CD14-positive monocyte (primary cell): ENCODE measurements at regions not wholly inside any gene's neighbourhood (a gene's known extent, or its start where the extent isn't known, plus 50 kb on each side); places are given as distances from the start of the nearest gene placed in this dataset.

Experiments used
- DNase-seq, 3 donors: peaks; one replicate each; pipeline ENCODE4 v3.0.0-alpha.2; 2011 to 2022
- H2AFZ ChIP-seq: 2 replicates; pipeline ENCODE4 v1.6.0; 2012; ENCODE audit warnings: mild to moderate bottlenecking, low read depth, low read length, inconsistent platforms; ENCODE audit not compliant: insufficient read depth, poor library complexity, severe bottlenecking
- H3K27ac ChIP-seq, 2 donors: 1 replicate in 1 of 2; 2 replicates in 1 of 2; pipeline ENCODE4 v1.5.1; 2012 to 2013; ENCODE audit warnings: low read length in 2 of 2, control low read depth in 1 of 2, inconsistent platforms in 1 of 2, low read depth in 1 of 2, mild to moderate bottlenecking in 1 of 2
- H3K27me3 ChIP-seq, 2 donors: one replicate each; pipeline versions ENCODE4 v1.6.0 to v1.6.1; 2011 to 2013; ENCODE audit warnings: low read length in 2 of 2; ENCODE audit not compliant: control insufficient read depth in 2 of 2, insufficient read depth in 2 of 2
- H3K36me3 ChIP-seq, 2 donors: replicated peaks in 1 of 2; 1 replicate in 1 of 2; 2 replicates in 1 of 2; pipeline versions ENCODE4 v1.5.1 to v1.6.1; 2012 to 2013; ENCODE audit warnings: low read length in 2 of 2, control low read depth in 1 of 2, inconsistent platforms in 1 of 2, mild to moderate bottlenecking in 1 of 2; ENCODE audit not compliant: insufficient read depth in 2 of 2, control insufficient read depth in 1 of 2
- H3K4me1 ChIP-seq, 2 donors: 1 replicate in 1 of 2; 2 replicates in 1 of 2; pipeline versions ENCODE4 v1.5.1 to v1.6.1; 2012 to 2013; ENCODE audit warnings: low read length in 2 of 2, control low read depth in 1 of 2, inconsistent platforms in 1 of 2, mild to moderate bottlenecking in 1 of 2, moderate library complexity in 1 of 2; ENCODE audit not compliant: insufficient read depth in 2 of 2, control insufficient read depth in 1 of 2
- H3K4me2 ChIP-seq: replicated peaks from 2 replicates; pipeline ENCODE3; 2012; ENCODE audit warnings: low read length, moderate library complexity, mild to moderate bottlenecking; ENCODE audit not compliant: poor library complexity, severe bottlenecking; ENCODE audit errors: extremely low read depth
- H3K4me3 ChIP-seq, 3 experiments: fragments of 200-600 bp in 1 of 3; sonication (generic) in 1 of 3; replicated peaks in 1 of 3; 1 replicate in 2 of 3; 2 replicates in 1 of 3; pipeline ENCODE4 v1.5.1; 2011 to 2013; ENCODE audit warnings: low read length in 3 of 3, mild to moderate bottlenecking in 3 of 3, control low read depth in 2 of 3, low read depth in 2 of 3, inconsistent platforms in 1 of 3, moderate library complexity in 1 of 3
- H3K79me2 ChIP-seq: 2 replicates; pipeline ENCODE4 v1.6.0; 2012; ENCODE audit warnings: mild to moderate bottlenecking, control low read depth, inconsistent platforms, low read length, moderate library complexity; ENCODE audit not compliant: insufficient read depth
- H3K9ac ChIP-seq: 2 replicates; pipeline ENCODE4 v1.6.0; 2017; ENCODE audit warnings: low read length, mild to moderate bottlenecking; ENCODE audit not compliant: insufficient read depth, poor library complexity, severe bottlenecking
- H3K9me3 ChIP-seq, 2 donors: replicated peaks in 1 of 2; 1 replicate in 1 of 2; 2 replicates in 1 of 2; pipeline versions ENCODE4 v1.5.1 to v1.6.1; 2012 to 2013; ENCODE audit warnings: low read length in 2 of 2, control low read depth in 1 of 2; ENCODE audit not compliant: control insufficient read depth in 1 of 2, insufficient read depth in 1 of 2
- H4K20me1 ChIP-seq: 2 replicates; pipeline ENCODE4 v1.6.0; 2012; ENCODE audit warnings: mild to moderate bottlenecking, low read length, control low read depth, moderate library complexity; ENCODE audit not compliant: insufficient read depth
- H3K27ac Mint-ChIP-seq, 7 donors: one replicate each; pipeline ENCODE4 v1.8.0; 2020; ENCODE audit warnings: mild to moderate bottlenecking in 7 of 7, mixed read lengths in 7 of 7, moderate library complexity in 6 of 7, inconsistent platforms in 2 of 7
- H3K27me3 Mint-ChIP-seq, 3 donors: one replicate each; pipeline ENCODE4 v1.8.0; 2021 to 2022; ENCODE audit warnings: low read depth in 3 of 3, mild to moderate bottlenecking in 3 of 3, mixed read lengths in 3 of 3, moderate library complexity in 3 of 3, inconsistent platforms in 1 of 3
- H3K36me3 Mint-ChIP-seq, 2 donors: one replicate each; pipeline ENCODE4 v1.8.0; 2020; ENCODE audit warnings: mixed read lengths in 2 of 2, inconsistent platforms in 1 of 2, mild to moderate bottlenecking in 1 of 2
- H3K4me1 Mint-ChIP-seq: one replicate; pipeline ENCODE4 v1.8.0; 2020; ENCODE audit warnings: mild to moderate bottlenecking, mixed read lengths
- H3K4me3 Mint-ChIP-seq, 2 donors: one replicate each; pipeline ENCODE4 v1.8.0; 2020; ENCODE audit warnings: mild to moderate bottlenecking in 2 of 2, mixed read lengths in 2 of 2, moderate library complexity in 1 of 2
- H3K9me3 Mint-ChIP-seq, 7 donors: one replicate each; pipeline ENCODE4 v1.8.0; 2020 to 2022; ENCODE audit warnings: mixed read lengths in 7 of 7, mild to moderate bottlenecking in 6 of 7, moderate library complexity in 6 of 7, inconsistent platforms in 2 of 7
- WGBS: methylation state at CpG from one replicate; pipeline ENCODE4 v1.1.5; 2013; ENCODE audit warnings: missing lambda C conversion rate; ENCODE audit not compliant: insufficient coverage; 5-methylcytosine and 5-hydroxymethylcytosine counted together
- intact Hi-C, 2 donors: fragments of 100-400 bp; cut with micrococcal nuclease; formaldehyde crosslinking; loops; one replicate each; pipeline versions ENCODE4 v1.15.0 to v1.15.1; 2023
- TF ChIP-seq, protein P1 (sequence below): fragments of 200-600 bp; IDR thresholded peaks from one replicate; pipeline ENCODE4 v1.8.0; 2022; ENCODE audit warnings: antibody characterized with exemption, mild to moderate bottlenecking

DNA sequence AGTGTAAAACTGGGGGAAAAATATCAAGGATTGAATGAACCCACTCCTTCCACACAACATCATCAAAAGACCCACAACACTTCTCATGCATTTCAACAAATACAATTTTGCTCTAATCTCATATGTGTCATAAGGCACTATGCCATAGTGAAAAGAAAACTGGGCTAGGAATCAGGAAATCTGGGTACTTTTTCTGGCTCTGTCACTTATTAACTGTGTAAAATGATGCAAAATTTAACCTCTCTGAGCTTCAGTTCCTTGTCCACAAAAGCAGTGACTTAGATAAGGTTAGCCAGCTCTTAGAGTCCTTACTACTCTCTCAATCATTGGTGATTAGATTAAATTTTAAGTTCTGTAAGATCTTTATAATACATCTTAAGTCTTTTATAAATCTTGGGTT lies 250.5 kb upstream of the SOX5 start:
- H3K36me3 ChIP-seq: no peaks in the 10 kb centered on the region
- H3K27me3 Mint-ChIP-seq: peaks cover 0 to 2% (median 0%) of the 10 kb centered on the region in 3 donors

DNA sequence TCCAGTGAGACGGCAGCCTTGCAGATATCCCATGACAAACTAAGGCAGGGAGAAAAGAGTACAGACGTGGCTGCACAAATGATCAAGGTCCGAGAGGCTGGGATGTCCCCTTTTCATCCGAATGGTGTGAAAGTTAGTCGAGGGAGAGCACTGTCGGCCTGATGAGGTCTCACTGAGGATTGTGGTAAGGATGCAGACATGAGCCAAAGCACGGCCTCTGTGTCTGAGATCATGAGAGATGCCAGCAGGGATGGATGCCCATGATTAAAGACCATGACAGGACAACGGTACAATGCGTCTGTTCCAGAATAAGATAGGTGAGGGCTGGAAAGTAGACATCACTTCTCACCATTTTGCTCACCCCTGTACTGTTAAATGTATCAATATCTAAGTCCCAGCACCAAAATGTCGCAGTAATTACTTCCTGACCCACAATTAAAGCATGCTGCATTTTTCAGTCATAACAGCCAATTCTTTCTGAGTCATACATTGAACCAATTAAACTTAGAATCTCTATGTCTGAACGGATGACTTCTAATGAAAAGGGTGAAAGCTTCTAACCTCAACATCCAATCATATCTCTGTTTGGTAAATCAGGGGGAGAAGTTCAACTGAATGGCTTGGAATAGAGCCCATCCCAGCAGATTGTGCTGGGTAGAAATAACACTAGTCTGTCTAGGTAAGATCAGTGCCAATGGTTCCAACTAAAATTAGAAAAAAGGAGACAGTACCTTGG lies 249.6 kb upstream of the SOX5 start:
- Mint-ChIP-seq H3K27ac (no peak overlapping the region), H3K4me1 (no peaks in the 10 kb centered on the region), H3K27me3 (peaks cover 0 to 2% (median 0%) of the 10 kb centered on the region in 3 donors), H3K36me3 (no peaks in the 10 kb centered on the region), H3K9me3 (peaks cover 0 to 4% (median 3%) of the 10 kb centered on the region in 7 donors), H3K4me3 (no peak overlapping the region)
- no peak overlapping the region for H3K27ac ChIP-seq
- H2AFZ ChIP-seq: no peak overlapping the region
- WGBS: 92% methylated on average over 9 of the region's 11 CpGs
- H4K20me1 ChIP-seq: no peaks in the 10 kb centered on the region
- no peak overlapping the region for H3K9ac ChIP-seq
- H3K79me2 ChIP-seq: no peaks in the 10 kb centered on the region
- no peaks in the 10 kb centered on the region for H3K9me3 ChIP-seq
- no peak for DNase-seq
- H3K36me3 ChIP-seq: no peaks in the 10 kb centered on the region
- no peak overlapping the region for H3K4me3 ChIP-seq
- intact Hi-C loops: no loop called here
- H3K4me1 ChIP-seq: no peaks in the 10 kb centered on the region
- H3K27me3 ChIP-seq: no peaks in the 10 kb centered on the region
- TF ChIP-seq, protein P1, sequence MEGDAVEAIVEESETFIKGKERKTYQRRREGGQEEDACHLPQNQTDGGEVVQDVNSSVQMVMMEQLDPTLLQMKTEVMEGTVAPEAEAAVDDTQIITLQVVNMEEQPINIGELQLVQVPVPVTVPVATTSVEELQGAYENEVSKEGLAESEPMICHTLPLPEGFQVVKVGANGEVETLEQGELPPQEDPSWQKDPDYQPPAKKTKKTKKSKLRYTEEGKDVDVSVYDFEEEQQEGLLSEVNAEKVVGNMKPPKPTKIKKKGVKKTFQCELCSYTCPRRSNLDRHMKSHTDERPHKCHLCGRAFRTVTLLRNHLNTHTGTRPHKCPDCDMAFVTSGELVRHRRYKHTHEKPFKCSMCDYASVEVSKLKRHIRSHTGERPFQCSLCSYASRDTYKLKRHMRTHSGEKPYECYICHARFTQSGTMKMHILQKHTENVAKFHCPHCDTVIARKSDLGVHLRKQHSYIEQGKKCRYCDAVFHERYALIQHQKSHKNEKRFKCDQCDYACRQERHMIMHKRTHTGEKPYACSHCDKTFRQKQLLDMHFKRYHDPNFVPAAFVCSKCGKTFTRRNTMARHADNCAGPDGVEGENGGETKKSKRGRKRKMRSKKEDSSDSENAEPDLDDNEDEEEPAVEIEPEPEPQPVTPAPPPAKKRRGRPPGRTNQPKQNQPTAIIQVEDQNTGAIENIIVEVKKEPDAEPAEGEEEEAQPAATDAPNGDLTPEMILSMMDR: no peak
- no peak overlapping the region for H3K4me2 ChIP-seq

More for the DNA sequence above, 250.5 kb upstream of the SOX5 start:
- no peaks in the 10 kb centered on the region for H3K27me3 ChIP-seq
- H3K9me3 Mint-ChIP-seq: peaks cover 0 to 4% (median 3%) of the 10 kb centered on the region in 7 donors
- H3K4me1 Mint-ChIP-seq: no peaks in the 10 kb centered on the region
- H3K4me3 ChIP-seq: no peak overlapping the region
- peaks cover 0 to 3% of the 10 kb centered on the region in 2 donors for H3K9me3 ChIP-seq
- no peaks in the 10 kb centered on the region for H4K20me1 ChIP-seq
- no peaks in the 10 kb centered on the region for H3K79me2 ChIP-seq
- H3K36me3 Mint-ChIP-seq: no peaks in the 10 kb centered on the region
- H3K9ac ChIP-seq: no peak overlapping the region
- no peak overlapping the region for H2AFZ ChIP-seq
- TF ChIP-seq, protein P1: no peak
- H3K4me2 ChIP-seq: no peak overlapping the region
- no peak overlapping the region for H3K27ac ChIP-seq
- H3K4me1 ChIP-seq: no peaks in the 10 kb centered on the region
- no peak for DNase-seq
- H3K27ac Mint-ChIP-seq: no peak overlapping the region
- intact Hi-C loops: no loop called here
- H3K4me3 Mint-ChIP-seq: no peak overlapping the region
